GM12872 (cell line): ENCODE measurements at regions not wholly inside any gene's neighbourhood (a gene's known extent, or its start where the extent isn't known, plus 50 kb on each side); places are given as distances from the start of the nearest gene placed in this dataset.

Source experiments
- CTCF ChIP-seq: IDR thresholded peaks from 3 replicates; pipeline ENCODE4 v1.5.1; 2011; ENCODE audit warnings: low read depth, mild to moderate bottlenecking, low read length, moderate library complexity; ENCODE audit not compliant: insufficient read depth

GRCh38 chr2:176820371-176820932, 392.1 kb upstream of the HNRNPA3 start:
- TF ChIP-seq CTCF = no peak

GRCh38 chr2:176821350-176821749, 391.2 kb upstream of the HNRNPA3 start:
- peak; percentile 50; the same call in 2 of the 3 replicates for TF ChIP-seq CTCF

- TF ChIP-seq CTCF = no peak
Measured at GRCh38 chr2:176822060-176822459, 390.5 kb upstream of the HNRNPA3 start.

- no peak for TF ChIP-seq CTCF
Measured at GRCh38 chr2:176826356-176826755, 386.2 kb upstream of the HNRNPA3 start.

GRCh38 chr2:176826984-176827668, 385.5 kb upstream of the HNRNPA3 start:
- no peak for TF ChIP-seq CTCF

GRCh38 chr2:176830362-176830761, 382.2 kb upstream of the HNRNPA3 start:
- TF ChIP-seq CTCF = peak; percentile 24; the same call in 1 of the 3 replicates

- TF ChIP-seq CTCF = no peak
Measured at GRCh38 chr2:176832086-176832485, 380.5 kb upstream of the HNRNPA3 start.
